ENCODE measurements at regions not wholly inside any gene's neighbourhood (a gene's known extent, or its start where the extent isn't known, plus 50 kb on each side); places are given as distances from the start of the nearest gene placed in this dataset.
"Not testable (repeated sequence)": the region's sequence is repeated elsewhere in the genome, so short reads cannot be mapped to it uniquely, and the experiment has no call there.

GRCh38 chr9:64130325-64130724 lies 1154.7 kb downstream of the FOXD4L5 start:
- H3K9me3 ChIP-seq (ENCODE audit: control insufficient read depth in 2 of 3, insufficient read depth in 1 of 3, low read length in 3 of 3); DNase-seq; H3K4me3 ChIP-seq (ENCODE audit: low read length in 3 of 3); H3K27me3 ChIP-seq (ENCODE audit: control insufficient read depth, insufficient read depth, low read length); H3K9ac ChIP-seq (ENCODE audit: low read length in 3 of 3); H3K4me1 ChIP-seq (ENCODE audit: control insufficient read depth in 2 of 3, insufficient read depth in 2 of 3, low read depth in 1 of 3, low read length in 3 of 3); FAIRE-seq; intact Hi-C loops (cut with DNase I); H3K27ac ChIP-seq (ENCODE audit: low read depth in 2 of 2, low read length in 2 of 2); H3K36me3 ChIP-seq (ENCODE audit: control insufficient read depth in 2 of 3, insufficient read depth in 3 of 3, low read length in 3 of 3): not testable (repeated sequence)

- no peaks in the 10 kb centered on the region for H3K36me3 ChIP-seq (ENCODE audit: control insufficient read depth in 2 of 3, insufficient read depth in 3 of 3, low read length in 3 of 3)
- TF ChIP-seq, protein P1, sequence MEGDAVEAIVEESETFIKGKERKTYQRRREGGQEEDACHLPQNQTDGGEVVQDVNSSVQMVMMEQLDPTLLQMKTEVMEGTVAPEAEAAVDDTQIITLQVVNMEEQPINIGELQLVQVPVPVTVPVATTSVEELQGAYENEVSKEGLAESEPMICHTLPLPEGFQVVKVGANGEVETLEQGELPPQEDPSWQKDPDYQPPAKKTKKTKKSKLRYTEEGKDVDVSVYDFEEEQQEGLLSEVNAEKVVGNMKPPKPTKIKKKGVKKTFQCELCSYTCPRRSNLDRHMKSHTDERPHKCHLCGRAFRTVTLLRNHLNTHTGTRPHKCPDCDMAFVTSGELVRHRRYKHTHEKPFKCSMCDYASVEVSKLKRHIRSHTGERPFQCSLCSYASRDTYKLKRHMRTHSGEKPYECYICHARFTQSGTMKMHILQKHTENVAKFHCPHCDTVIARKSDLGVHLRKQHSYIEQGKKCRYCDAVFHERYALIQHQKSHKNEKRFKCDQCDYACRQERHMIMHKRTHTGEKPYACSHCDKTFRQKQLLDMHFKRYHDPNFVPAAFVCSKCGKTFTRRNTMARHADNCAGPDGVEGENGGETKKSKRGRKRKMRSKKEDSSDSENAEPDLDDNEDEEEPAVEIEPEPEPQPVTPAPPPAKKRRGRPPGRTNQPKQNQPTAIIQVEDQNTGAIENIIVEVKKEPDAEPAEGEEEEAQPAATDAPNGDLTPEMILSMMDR (IDR thresholded peaks at IDR 0.05; ENCODE audit: borderline replicate concordance, extremely low read depth, insufficient read depth): no peak
- H3K9ac ChIP-seq (ENCODE audit: low read length in 3 of 3): no peak overlapping the region
- no peak for DNase-seq
- no peaks in the 10 kb centered on the region for H3K9me3 ChIP-seq (ENCODE audit: control insufficient read depth in 2 of 3, insufficient read depth in 1 of 3, low read length in 3 of 3)
- no peak overlapping the region for H3K4me3 ChIP-seq (ENCODE audit: low read length in 3 of 3)
- no peak for FAIRE-seq
- H3K4me1 ChIP-seq (ENCODE audit: control insufficient read depth in 2 of 3, insufficient read depth in 2 of 3, low read depth in 1 of 3, low read length in 3 of 3): no peaks in the 10 kb centered on the region
- no peak overlapping the region for H3K27ac ChIP-seq (ENCODE audit: low read depth in 2 of 2, low read length in 2 of 2)
- H3K27me3 ChIP-seq (ENCODE audit: control insufficient read depth, insufficient read depth, low read length): no peaks in the 10 kb centered on the region
- intact Hi-C loops (cut with DNase I): no loop called here
Observed at GRCh38 chr9:64128572-64128971, 1156.4 kb downstream of the FOXD4L5 start.

DNA sequence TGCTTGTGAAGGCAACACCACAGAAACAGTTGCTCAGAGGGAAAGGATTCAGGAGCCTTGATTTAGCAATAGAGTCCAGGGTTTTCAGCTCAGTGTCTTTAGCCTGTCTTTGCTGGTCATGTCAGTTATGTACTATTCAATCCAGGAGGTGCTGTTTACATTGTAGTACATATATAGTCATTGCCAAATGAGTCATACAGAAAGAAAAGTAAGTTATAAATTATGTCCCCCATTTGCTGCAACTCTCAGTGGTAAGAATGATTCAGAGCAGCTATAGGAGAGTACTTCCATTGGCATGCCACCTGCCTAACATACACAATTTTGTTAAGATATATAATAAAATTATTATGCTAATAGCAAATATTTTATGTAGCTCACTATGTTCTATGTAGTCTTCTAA lies 1163.4 kb downstream of the FOXD4L5 start:
- H3K36me3 ChIP-seq (ENCODE audit: control insufficient read depth in 2 of 3, insufficient read depth in 3 of 3, low read length in 3 of 3); H3K27ac ChIP-seq (ENCODE audit: low read depth in 2 of 2, low read length in 2 of 2); H3K27me3 ChIP-seq (ENCODE audit: control insufficient read depth, insufficient read depth, low read length); intact Hi-C loops (cut with DNase I); DNase-seq; H3K9ac ChIP-seq (ENCODE audit: low read length in 3 of 3); FAIRE-seq; H3K4me1 ChIP-seq (ENCODE audit: control insufficient read depth in 2 of 3, insufficient read depth in 2 of 3, low read depth in 1 of 3, low read length in 3 of 3); H3K4me3 ChIP-seq (ENCODE audit: low read length in 3 of 3); H3K9me3 ChIP-seq (ENCODE audit: control insufficient read depth in 2 of 3, insufficient read depth in 1 of 3, low read length in 3 of 3): not testable (repeated sequence)

GRCh38 chr9:64117329-64117728 lies 1167.7 kb downstream of the FOXD4L5 start:
- H3K27ac ChIP-seq (ENCODE audit: low read depth in 2 of 2, low read length in 2 of 2); H3K4me1 ChIP-seq (ENCODE audit: control insufficient read depth in 2 of 3, insufficient read depth in 2 of 3, low read depth in 1 of 3, low read length in 3 of 3); H3K9me3 ChIP-seq (ENCODE audit: control insufficient read depth in 2 of 3, insufficient read depth in 1 of 3, low read length in 3 of 3); H3K36me3 ChIP-seq (ENCODE audit: control insufficient read depth in 2 of 3, insufficient read depth in 3 of 3, low read length in 3 of 3); H3K9ac ChIP-seq (ENCODE audit: low read length in 3 of 3); H3K4me3 ChIP-seq (ENCODE audit: low read length in 3 of 3); H3K27me3 ChIP-seq (ENCODE audit: control insufficient read depth, insufficient read depth, low read length); intact Hi-C loops (cut with DNase I); FAIRE-seq; DNase-seq: not testable (repeated sequence)

DNA sequence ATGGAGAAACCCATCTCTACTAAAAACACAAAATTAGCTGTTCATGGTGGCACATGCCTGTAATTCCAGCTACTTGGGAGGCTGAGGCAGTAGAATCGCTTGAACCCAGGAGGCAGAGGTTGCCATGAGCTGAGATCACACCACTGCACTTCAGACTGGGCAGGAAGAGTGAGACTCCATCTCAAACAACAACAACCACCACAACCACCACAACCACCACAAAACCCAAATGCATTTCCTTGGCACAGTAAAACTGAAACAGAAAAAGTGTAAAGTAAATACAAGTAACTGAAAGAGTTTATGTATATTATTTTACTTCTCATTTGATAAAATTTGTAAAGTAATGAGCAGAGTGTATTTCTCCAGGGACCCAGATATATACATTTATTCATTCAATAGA lies 1177.1 kb downstream of the FOXD4L5 start:
- H3K36me3 ChIP-seq (ENCODE audit: control insufficient read depth in 2 of 3, insufficient read depth in 3 of 3, low read length in 3 of 3); intact Hi-C loops (cut with DNase I); H3K27ac ChIP-seq (ENCODE audit: low read depth in 2 of 2, low read length in 2 of 2); H3K4me1 ChIP-seq (ENCODE audit: control insufficient read depth in 2 of 3, insufficient read depth in 2 of 3, low read depth in 1 of 3, low read length in 3 of 3); H3K9me3 ChIP-seq (ENCODE audit: control insufficient read depth in 2 of 3, insufficient read depth in 1 of 3, low read length in 3 of 3); H3K27me3 ChIP-seq (ENCODE audit: control insufficient read depth, insufficient read depth, low read length); FAIRE-seq; H3K9ac ChIP-seq (ENCODE audit: low read length in 3 of 3); H3K4me3 ChIP-seq (ENCODE audit: low read length in 3 of 3); DNase-seq: not testable (repeated sequence)

- H3K4me3 ChIP-seq (ENCODE audit: low read length in 3 of 3); DNase-seq; H3K9me3 ChIP-seq (ENCODE audit: control insufficient read depth in 2 of 3, insufficient read depth in 1 of 3, low read length in 3 of 3); H3K9ac ChIP-seq (ENCODE audit: low read length in 3 of 3); FAIRE-seq; H3K27ac ChIP-seq (ENCODE audit: low read depth in 2 of 2, low read length in 2 of 2); H3K4me1 ChIP-seq (ENCODE audit: control insufficient read depth in 2 of 3, insufficient read depth in 2 of 3, low read depth in 1 of 3, low read length in 3 of 3); H3K27me3 ChIP-seq (ENCODE audit: control insufficient read depth, insufficient read depth, low read length); H3K36me3 ChIP-seq (ENCODE audit: control insufficient read depth in 2 of 3, insufficient read depth in 3 of 3, low read length in 3 of 3); intact Hi-C loops (cut with DNase I): not testable (repeated sequence)
Observed at GRCh38 chr9:64107211-64107610, 1177.8 kb downstream of the FOXD4L5 start.

DNA sequence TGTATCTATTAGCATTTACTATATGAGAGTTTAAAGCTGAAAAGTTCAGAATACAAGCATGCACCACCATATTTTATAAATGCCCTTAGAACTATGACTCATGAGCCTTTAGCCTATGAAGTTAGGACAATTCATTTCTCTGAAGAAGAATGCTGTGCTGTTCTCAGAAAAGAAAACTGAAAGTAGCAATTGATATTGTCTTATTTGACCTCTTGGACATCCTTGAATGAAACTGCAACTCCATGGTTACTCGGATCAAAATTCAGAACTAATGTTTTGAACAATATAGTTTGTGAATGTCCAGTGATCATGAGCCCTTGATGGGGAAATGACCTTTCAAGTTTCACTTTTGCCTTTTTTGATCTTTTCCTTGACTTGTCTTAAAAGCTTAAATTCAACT lies 1179.8 kb downstream of the FOXD4L5 start:
- H3K9ac ChIP-seq (ENCODE audit: low read length in 3 of 3); H3K36me3 ChIP-seq (ENCODE audit: control insufficient read depth in 2 of 3, insufficient read depth in 3 of 3, low read length in 3 of 3); H3K27me3 ChIP-seq (ENCODE audit: control insufficient read depth, insufficient read depth, low read length); H3K4me1 ChIP-seq (ENCODE audit: control insufficient read depth in 2 of 3, insufficient read depth in 2 of 3, low read depth in 1 of 3, low read length in 3 of 3); intact Hi-C loops (cut with DNase I); H3K9me3 ChIP-seq (ENCODE audit: control insufficient read depth in 2 of 3, insufficient read depth in 1 of 3, low read length in 3 of 3); H3K27ac ChIP-seq (ENCODE audit: low read depth in 2 of 2, low read length in 2 of 2); DNase-seq; H3K4me3 ChIP-seq (ENCODE audit: low read length in 3 of 3); FAIRE-seq: not testable (repeated sequence)

GRCh38 chr9:64101504-64101903 lies 1183.5 kb downstream of the FOXD4L5 start:
- H3K9me3 ChIP-seq (ENCODE audit: control insufficient read depth in 2 of 3, insufficient read depth in 1 of 3, low read length in 3 of 3); FAIRE-seq; intact Hi-C loops (cut with DNase I): not testable (repeated sequence)

More at GRCh38 chr9:64101504-64101903, 1183.5 kb downstream of the FOXD4L5 start:
- not testable (repeated sequence) for H3K4me3 ChIP-seq (ENCODE audit: low read length in 3 of 3); H3K27me3 ChIP-seq (ENCODE audit: control insufficient read depth, insufficient read depth, low read length); DNase-seq; H3K9ac ChIP-seq (ENCODE audit: low read length in 3 of 3); H3K4me1 ChIP-seq (ENCODE audit: control insufficient read depth in 2 of 3, insufficient read depth in 2 of 3, low read depth in 1 of 3, low read length in 3 of 3); H3K36me3 ChIP-seq (ENCODE audit: control insufficient read depth in 2 of 3, insufficient read depth in 3 of 3, low read length in 3 of 3); H3K27ac ChIP-seq (ENCODE audit: low read depth in 2 of 2, low read length in 2 of 2)

All from kidney (tissue), 13 donors.